Caco-2 (cell line): ENCODE measurements at regions not wholly inside any gene's neighbourhood (a gene's known extent, or its start where the extent isn't known, plus 50 kb on each side); places are given as distances from the start of the nearest gene placed in this dataset.

ENCODE experiments used
- BruUV-seq: library from RNA; stranded (reverse); fragments of 400-500 nt; replicated peaks from 2 replicates; lab custom pipeline; 2021; lab: Mats Ljungman, UMichigan
- CTCF ChIA-PET: fragments of 300-600 bp; sonication (Branson Sonifier 250); formaldehyde crosslinking; loops from one replicate; lab custom pipeline; 2022; ENCODE audit warnings: antibody characterized with exemption; lab: Charles Lee
- POLR2A ChIA-PET: fragments of 300-600 bp; sonication (Branson Sonifier 250); formaldehyde crosslinking; loops from one replicate; lab custom pipeline; 2022; ENCODE audit warnings: antibody characterized with exemption; lab: Charles Lee
- DNase-seq, 2 experiments: peaks; one replicate each; pipeline versions ENCODE4 v3.0.0 to v3.0.0-alpha.2; 2020 to 2022
- H3K27me3 ChIP-seq: replicated peaks from 2 replicates; pipeline ENCODE4 v1.6.0; 2011; ENCODE audit warnings: low read length; ENCODE audit not compliant: control insufficient read depth, insufficient read depth
- H3K36me3 ChIP-seq: 2 replicates; pipeline ENCODE4 v1.5.1; 2011; ENCODE audit warnings: low read length; ENCODE audit not compliant: control insufficient read depth, insufficient read depth
- H3K4me1 ChIP-seq: fragments of 250-450 bp; sonication (Bioruptor Pico); 2 replicates; pipeline ENCODE4 v1.5.1; 2020; ENCODE audit warnings: mild to moderate bottlenecking
- H3K4me3 ChIP-seq: 2 replicates; pipeline ENCODE4 v1.5.1; 2011; ENCODE audit warnings: low read depth, mild to moderate bottlenecking, control low read depth, low read length
- H3K9me3 ChIP-seq: fragments of 250-450 bp; sonication (Bioruptor Pico); 2 replicates; pipeline ENCODE4 v1.5.1; 2020; ENCODE audit warnings: mild to moderate bottlenecking, moderate library complexity
- H3K27ac Mint-ChIP-seq: one replicate; pipeline ENCODE4 v1.8.0; 2022; ENCODE audit warnings: mixed read lengths; ENCODE audit not compliant: unreplicated experiment
- H3K27me3 Mint-ChIP-seq: one replicate; pipeline ENCODE4 v1.8.0; 2022; ENCODE audit warnings: mixed read lengths; ENCODE audit not compliant: insufficient read depth, unreplicated experiment
- H3K36me3 Mint-ChIP-seq: one replicate; pipeline ENCODE4 v1.8.0; 2022; ENCODE audit warnings: mild to moderate bottlenecking, mixed read lengths; ENCODE audit not compliant: insufficient read depth, unreplicated experiment
- H3K4me1 Mint-ChIP-seq: one replicate; pipeline ENCODE4 v1.8.0; 2022; ENCODE audit warnings: low read depth, mixed read lengths; ENCODE audit not compliant: unreplicated experiment
- H3K4me3 Mint-ChIP-seq: one replicate; pipeline ENCODE4 v1.8.0; 2022; ENCODE audit warnings: mild to moderate bottlenecking, moderate library complexity, mixed read lengths; ENCODE audit not compliant: unreplicated experiment
- H3K9me3 Mint-ChIP-seq: one replicate; pipeline ENCODE4 v1.8.0; 2022; ENCODE audit warnings: mixed read lengths; ENCODE audit not compliant: unreplicated experiment
- CTCF ChIP-seq, 2 experiments: fragments of 200-600 bp in 1 of 2; IDR thresholded peaks; 1 replicate in 1 of 2; 2 replicates in 1 of 2; pipeline versions ENCODE4 v1.5.1 to v1.8.0; 2011 to 2022; ENCODE audit warnings: antibody characterized with exemption in 1 of 2, control low read depth in 1 of 2, inconsistent platforms in 1 of 2, low read depth in 1 of 2, low read length in 1 of 2, mild to moderate bottlenecking in 1 of 2, moderate library complexity in 1 of 2; ENCODE audit not compliant: insufficient read depth in 1 of 2, severe bottlenecking in 1 of 2, unreplicated experiment in 1 of 2
- intact Hi-C: fragments of 100-400 bp; cut with micrococcal nuclease; formaldehyde crosslinking; loops from one replicate; pipeline ENCODE4 v1.10.0; 2022; ENCODE audit not compliant: unreplicated experiment

- ChIA-PET POLR2A (no interaction called here), CTCF (interaction anchor here (0.5 to 0.7 kb wide), 2 partner anchors 561 to 597 kb away, joined by 3 read pairs; no protein-coding TSS in a partner anchor)
- H3K27me3 Mint-ChIP-seq, result no peaks in the 10 kb centered on the region
- peak overlapping the region; percentile 17 for H3K4me3 Mint-ChIP-seq
- H3K9me3 Mint-ChIP-seq, result no peaks in the 10 kb centered on the region
- no peaks in the 10 kb centered on the region for H3K36me3 ChIP-seq
- H3K27ac Mint-ChIP-seq, result peak overlapping the region; percentile 54
- TF ChIP-seq CTCF (IDR thresholded peaks at IDR 0.05; ENCODE audit: insufficient read depth in 1 of 2, low read depth in 1 of 2, low read length in 1 of 2, severe bottlenecking in 1 of 2, unreplicated experiment in 1 of 2), result no peak
- H3K4me1 ChIP-seq, result peaks cover 22% of the 10 kb centered on the region
- intact Hi-C loops, result loop anchor here (1.0 to 2.0 kb wide), 4 partner anchors 9 to 178 kb away; no protein-coding TSS in a partner anchor
- BruUV-seq, result no TSS peak
- H3K9me3 ChIP-seq, result no peaks in the 10 kb centered on the region
- peaks cover 21% of the 10 kb centered on the region for H3K4me1 Mint-ChIP-seq
- no peaks in the 10 kb centered on the region for H3K36me3 Mint-ChIP-seq
- no peak for DNase-seq
- no peak overlapping the region for H3K4me3 ChIP-seq
- no peaks in the 10 kb centered on the region for H3K27me3 ChIP-seq
Measured at GRCh38 chr12:24256684-24257083, 307.2 kb upstream of the SOX5 start.

DNA sequence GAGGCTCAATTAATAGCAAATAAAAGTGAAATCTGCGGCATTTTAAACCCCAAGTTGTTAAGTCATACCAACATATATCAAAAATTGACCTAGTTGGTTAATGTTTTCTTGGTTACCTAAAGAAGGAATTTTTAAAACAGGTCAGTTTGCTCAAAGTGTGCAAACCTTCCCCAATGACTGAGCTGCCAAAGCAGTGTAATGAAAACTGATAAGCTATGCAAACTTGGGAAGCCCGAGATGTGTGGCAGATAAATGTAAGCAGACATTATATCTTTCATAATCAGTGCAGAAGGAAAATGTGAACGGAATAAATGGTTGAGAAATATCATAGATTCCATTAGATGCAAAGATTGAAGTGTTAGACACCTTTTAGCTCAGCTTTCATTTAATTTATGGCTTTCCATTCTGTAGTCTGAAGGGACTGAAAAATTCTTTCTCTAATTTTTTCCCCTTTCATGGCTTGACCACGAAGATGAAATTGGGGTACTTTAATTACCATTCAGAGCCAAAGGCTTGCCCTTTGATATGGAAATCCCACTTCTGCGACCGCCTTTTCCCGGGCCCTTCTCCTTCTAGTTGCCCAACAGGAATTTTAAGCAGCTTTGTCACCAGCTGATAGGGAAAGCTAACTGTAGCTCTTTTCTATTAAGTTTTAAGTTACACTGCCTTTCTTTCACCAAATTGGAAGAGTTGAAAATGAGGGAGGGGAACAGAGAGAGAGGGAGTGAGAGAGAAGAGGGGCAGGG is 306.6 kb upstream of the SOX5 start:
- Histone ChIP-seq H3K9me3 (no peaks in the 10 kb centered on the region), H3K4me1 (peaks cover 22% of the 10 kb centered on the region), H3K4me3 (0 out of 2 replicates have a peak overlapping the region, but pooled peaks have one; percentile 3), H3K27me3 (no peaks in the 10 kb centered on the region), H3K36me3 (no peaks in the 10 kb centered on the region)
- Mint-ChIP-seq H3K4me1 (peaks cover 21% of the 10 kb centered on the region), H3K36me3 (no peaks in the 10 kb centered on the region), H3K9me3 (no peaks in the 10 kb centered on the region), H3K27ac (peak overlapping the region; percentile 54), H3K27me3 (no peaks in the 10 kb centered on the region), H3K4me3 (peak overlapping the region; percentile 17)
- peak; percentile 47 to 61 for DNase-seq
- POLR2A ChIA-PET, result no interaction called here
- TF ChIP-seq CTCF (IDR thresholded peaks at IDR 0.05; ENCODE audit: insufficient read depth in 1 of 2, low read depth in 1 of 2, low read length in 1 of 2, severe bottlenecking in 1 of 2, unreplicated experiment in 1 of 2), result no peak
- CTCF ChIA-PET, result interaction anchor here (0.5 to 1.0 kb wide), 4 partner anchors 147 to 598 kb away, joined by 3 to 4 read pairs (median 3); no protein-coding TSS in a partner anchor
- BruUV-seq, result no TSS peak
- intact Hi-C loops, result loop anchor here (1.0 to 2.0 kb wide), 4 partner anchors 9 to 178 kb away; no protein-coding TSS in a partner anchor

DNA sequence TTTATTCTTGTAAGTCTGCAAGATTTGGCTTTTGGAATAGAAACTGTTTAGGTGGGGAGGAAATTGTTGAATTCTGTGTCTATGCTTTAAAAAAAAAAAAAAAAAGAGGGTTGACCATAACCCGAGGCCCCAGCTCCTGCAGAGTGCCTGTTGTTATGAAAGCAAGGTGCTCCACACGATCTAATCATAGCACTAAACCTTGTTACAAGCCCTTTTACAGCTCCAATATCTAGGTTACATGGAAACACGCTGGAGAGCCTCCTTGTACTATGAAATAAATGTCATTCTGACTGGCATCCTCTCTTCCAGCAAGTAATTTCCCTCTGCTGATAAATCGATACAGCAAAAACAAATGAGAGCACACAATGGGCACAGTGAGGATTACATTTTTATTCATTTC is 303.1 kb upstream of the SOX5 start:
- ChIA-PET POLR2A (interaction anchor here (0.6 kb wide), 1 partner anchor 364 kb away, joined by 3 read pairs; no protein-coding TSS in a partner anchor), CTCF (no interaction called here)
- H3K27me3 Mint-ChIP-seq, result no peaks in the 10 kb centered on the region
- Histone ChIP-seq H3K36me3 (no peaks in the 10 kb centered on the region), H3K9me3 (no peaks in the 10 kb centered on the region), H3K4me1 (peaks cover 22% of the 10 kb centered on the region), H3K4me3 (no peak overlapping the region), H3K27me3 (no peaks in the 10 kb centered on the region)
- no peaks in the 10 kb centered on the region for H3K9me3 Mint-ChIP-seq
- no TSS peak for BruUV-seq
- intact Hi-C loops, result no loop called here
- no peaks in the 10 kb centered on the region for H3K36me3 Mint-ChIP-seq
- no peak overlapping the region for H3K27ac Mint-ChIP-seq
- TF ChIP-seq CTCF (IDR thresholded peaks at IDR 0.05; ENCODE audit: insufficient read depth in 1 of 2, low read depth in 1 of 2, low read length in 1 of 2, severe bottlenecking in 1 of 2, unreplicated experiment in 1 of 2), result no peak
- H3K4me3 Mint-ChIP-seq, result no peak overlapping the region
- H3K4me1 Mint-ChIP-seq, result peaks cover 21% of the 10 kb centered on the region
- no peak for DNase-seq
